ENCODE measurements at regions not wholly inside any gene's neighbourhood (a gene's known extent, or its start where the extent isn't known, plus 50 kb on each side); places are given as distances from the start of the nearest gene placed in this dataset.

DNA sequence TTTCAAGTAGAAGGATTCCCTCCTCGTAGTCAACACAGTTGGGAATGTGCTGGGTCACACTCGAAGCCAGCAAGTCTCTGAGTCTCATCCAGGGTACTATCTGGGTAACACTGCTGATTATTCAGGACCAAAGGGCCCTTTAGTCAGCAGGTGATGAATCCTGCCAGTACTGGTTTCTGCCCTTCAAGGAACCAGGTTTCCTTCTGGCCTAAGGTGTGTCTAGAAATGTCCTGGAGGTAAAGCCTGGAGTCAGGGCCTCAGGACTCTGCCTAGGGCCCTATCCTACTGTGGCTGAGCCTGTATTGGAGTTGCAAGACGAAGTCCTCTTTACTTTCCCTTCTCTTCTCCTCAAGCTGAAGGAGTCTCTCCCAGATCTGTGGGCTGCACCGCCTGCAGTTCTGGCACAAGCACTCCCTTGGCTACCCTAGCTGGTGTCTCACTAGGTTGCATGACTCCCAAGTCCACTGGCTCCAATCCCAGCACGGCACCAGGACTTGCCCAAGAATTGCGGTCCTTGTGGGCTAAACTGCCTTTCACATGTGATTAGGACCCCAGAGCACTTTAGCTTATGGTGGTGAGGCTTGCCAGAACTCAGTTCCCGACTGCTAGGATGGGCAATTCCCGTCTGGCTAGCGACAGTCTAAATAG, 193.7 kb upstream of the PDE3A start:
- Histone ChIP-seq H4K20me1 (ENCODE audit: insufficient read depth, low read length, poor library complexity, severe bottlenecking) (no peaks in the 10 kb centered on the region), H3K9me2 (replicated peaks; ENCODE audit: low read depth, low read length) (no peaks in the 10 kb centered on the region), H3F3A (ENCODE audit: low read depth) (no peaks in the 10 kb centered on the region), H3K4me3 (ENCODE audit: low read length, poor library complexity, severe bottlenecking) (no peak overlapping the region), H3K9me3 (ENCODE audit: insufficient read depth, low read depth, low read length) (no peaks in the 10 kb centered on the region), H3K4me2 (ENCODE audit: low read depth, low read length, poor library complexity, severe bottlenecking) (no peak overlapping the region), H3K9ac (ENCODE audit: low read depth, low read length, poor library complexity, severe bottlenecking) (no peak overlapping the region), H3K79me2 (ENCODE audit: insufficient read depth, low read length) (no peaks in the 10 kb centered on the region), H2AFZ (ENCODE audit: low read length) (no peak overlapping the region), H3K4me1 (ENCODE audit: insufficient read depth, low read length, poor library complexity, severe bottlenecking) (no peaks in the 10 kb centered on the region), H3K27me3 (ENCODE audit: insufficient read depth, low read length, poor library complexity, severe bottlenecking) (no peaks in the 10 kb centered on the region), H3K36me3 (ENCODE audit: insufficient read depth, low read length) (no peaks in the 10 kb centered on the region)
- TF ChIP-seq, protein P1, sequence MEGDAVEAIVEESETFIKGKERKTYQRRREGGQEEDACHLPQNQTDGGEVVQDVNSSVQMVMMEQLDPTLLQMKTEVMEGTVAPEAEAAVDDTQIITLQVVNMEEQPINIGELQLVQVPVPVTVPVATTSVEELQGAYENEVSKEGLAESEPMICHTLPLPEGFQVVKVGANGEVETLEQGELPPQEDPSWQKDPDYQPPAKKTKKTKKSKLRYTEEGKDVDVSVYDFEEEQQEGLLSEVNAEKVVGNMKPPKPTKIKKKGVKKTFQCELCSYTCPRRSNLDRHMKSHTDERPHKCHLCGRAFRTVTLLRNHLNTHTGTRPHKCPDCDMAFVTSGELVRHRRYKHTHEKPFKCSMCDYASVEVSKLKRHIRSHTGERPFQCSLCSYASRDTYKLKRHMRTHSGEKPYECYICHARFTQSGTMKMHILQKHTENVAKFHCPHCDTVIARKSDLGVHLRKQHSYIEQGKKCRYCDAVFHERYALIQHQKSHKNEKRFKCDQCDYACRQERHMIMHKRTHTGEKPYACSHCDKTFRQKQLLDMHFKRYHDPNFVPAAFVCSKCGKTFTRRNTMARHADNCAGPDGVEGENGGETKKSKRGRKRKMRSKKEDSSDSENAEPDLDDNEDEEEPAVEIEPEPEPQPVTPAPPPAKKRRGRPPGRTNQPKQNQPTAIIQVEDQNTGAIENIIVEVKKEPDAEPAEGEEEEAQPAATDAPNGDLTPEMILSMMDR (conservative IDR thresholded peaks at IDR 0.05; ENCODE audit: low read length), result no peak
- no peak for TF ChIP-seq EZH2phosphoT487 (IDR thresholded peaks at IDR 0.05; ENCODE audit: borderline replicate concordance)

DNA sequence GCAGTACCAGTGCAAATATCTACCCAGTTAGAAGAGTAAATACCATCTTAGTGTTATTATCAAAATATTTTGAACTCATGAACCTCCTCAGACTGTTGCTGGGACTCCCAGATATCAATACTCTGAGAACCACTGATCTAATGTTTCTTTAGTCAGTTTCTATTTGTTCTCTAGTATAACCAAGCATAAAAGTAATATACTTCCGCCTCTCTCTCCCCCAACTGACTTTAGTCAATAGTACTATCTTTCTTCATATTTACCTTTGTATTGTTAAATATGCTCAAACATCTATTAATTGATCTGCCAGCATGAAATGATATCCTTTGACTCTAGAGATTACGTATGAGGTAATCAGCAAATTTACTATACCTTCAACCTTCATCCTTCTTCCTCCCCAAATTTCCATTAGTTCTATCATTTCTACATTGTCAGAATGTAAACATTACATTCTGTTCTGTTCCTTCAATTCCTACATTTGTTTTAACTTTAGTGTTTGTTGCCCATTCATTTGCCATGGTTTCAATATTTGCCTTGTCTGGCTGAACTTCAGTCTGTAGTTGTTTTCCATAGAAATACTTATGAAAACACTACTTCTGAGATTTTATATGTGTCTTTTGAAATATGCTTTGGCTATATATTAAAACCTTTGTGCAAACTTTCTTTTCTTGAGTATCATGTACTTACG, 192.5 kb upstream of the PDE3A start:
- Histone ChIP-seq H3K4me3 (ENCODE audit: low read length, poor library complexity, severe bottlenecking) (no peak overlapping the region), H3K9ac (ENCODE audit: low read depth, low read length, poor library complexity, severe bottlenecking) (no peak overlapping the region), H3K4me1 (ENCODE audit: insufficient read depth, low read length, poor library complexity, severe bottlenecking) (no peaks in the 10 kb centered on the region), H2AFZ (ENCODE audit: low read length) (no peak overlapping the region), H3K4me2 (ENCODE audit: low read depth, low read length, poor library complexity, severe bottlenecking) (no peak overlapping the region), H3K9me3 (ENCODE audit: insufficient read depth, low read depth, low read length) (no peaks in the 10 kb centered on the region), H4K20me1 (ENCODE audit: insufficient read depth, low read length, poor library complexity, severe bottlenecking) (no peaks in the 10 kb centered on the region), H3K27me3 (ENCODE audit: insufficient read depth, low read length, poor library complexity, severe bottlenecking) (no peaks in the 10 kb centered on the region), H3K36me3 (ENCODE audit: insufficient read depth, low read length) (no peaks in the 10 kb centered on the region), H3F3A (ENCODE audit: low read depth) (no peaks in the 10 kb centered on the region), H3K9me2 (replicated peaks; ENCODE audit: low read depth, low read length) (no peaks in the 10 kb centered on the region), H3K79me2 (ENCODE audit: insufficient read depth, low read length) (no peaks in the 10 kb centered on the region)
- TF ChIP-seq, protein P1 (conservative IDR thresholded peaks at IDR 0.05; ENCODE audit: low read length), result no peak
- TF ChIP-seq EZH2phosphoT487 (IDR thresholded peaks at IDR 0.05; ENCODE audit: borderline replicate concordance), result no peak

DNA sequence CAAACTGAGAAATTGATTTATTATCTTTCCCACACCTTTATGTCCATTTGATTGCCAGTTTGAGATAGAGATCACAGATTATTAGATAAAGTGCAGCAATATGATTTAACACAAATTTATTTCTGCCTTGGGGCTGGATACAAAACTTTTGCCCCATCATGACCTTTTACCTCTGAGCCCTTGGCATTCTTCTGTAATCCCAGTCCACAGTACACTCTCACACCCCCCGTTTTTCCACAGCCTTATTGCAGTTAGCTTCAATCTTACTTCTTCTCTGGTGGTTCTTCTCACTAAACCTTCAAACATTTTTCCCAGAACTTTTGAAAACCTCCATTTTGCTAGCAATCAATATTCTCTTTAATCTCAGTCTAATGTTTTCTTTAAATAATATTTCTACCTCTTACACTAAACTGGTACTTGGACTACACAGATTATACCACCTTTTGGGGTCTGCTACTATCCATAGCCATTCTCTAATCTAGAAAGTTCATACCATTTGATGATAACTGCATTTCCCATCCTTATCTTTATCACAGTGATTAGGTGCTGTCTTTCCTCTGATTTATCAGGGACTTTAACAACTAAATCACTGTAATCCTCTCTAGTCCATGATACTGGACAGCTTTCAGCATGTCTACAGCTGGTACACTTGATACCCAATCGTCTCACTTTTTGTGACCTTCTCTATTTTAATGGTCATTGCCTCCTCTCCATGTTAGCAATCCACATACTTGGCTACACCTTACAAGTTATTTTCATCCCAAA, 186.7 kb upstream of the PDE3A start:
- H3K9ac ChIP-seq (ENCODE audit: low read depth, low read length, poor library complexity, severe bottlenecking), result no peak overlapping the region
- TF ChIP-seq, protein P1 (conservative IDR thresholded peaks at IDR 0.05; ENCODE audit: low read length), result no peak
- no peak for TF ChIP-seq EZH2phosphoT487 (IDR thresholded peaks at IDR 0.05; ENCODE audit: borderline replicate concordance)

More for the DNA sequence above, 186.7 kb upstream of the PDE3A start:
- H3K4me1 ChIP-seq (ENCODE audit: insufficient read depth, low read length, poor library complexity, severe bottlenecking), result no peaks in the 10 kb centered on the region
- H3K27me3 ChIP-seq (ENCODE audit: insufficient read depth, low read length, poor library complexity, severe bottlenecking), result no peaks in the 10 kb centered on the region
- no peaks in the 10 kb centered on the region for H3F3A ChIP-seq (ENCODE audit: low read depth)
- H2AFZ ChIP-seq (ENCODE audit: low read length), result no peak overlapping the region
- no peaks in the 10 kb centered on the region for H4K20me1 ChIP-seq (ENCODE audit: insufficient read depth, low read length, poor library complexity, severe bottlenecking)
- H3K9me2 ChIP-seq (replicated peaks; ENCODE audit: low read depth, low read length), result no peaks in the 10 kb centered on the region
- no peaks in the 10 kb centered on the region for H3K79me2 ChIP-seq (ENCODE audit: insufficient read depth, low read length)
- no peak overlapping the region for H3K4me2 ChIP-seq (ENCODE audit: low read depth, low read length, poor library complexity, severe bottlenecking)
- H3K9me3 ChIP-seq (ENCODE audit: insufficient read depth, low read depth, low read length), result no peaks in the 10 kb centered on the region
- H3K4me3 ChIP-seq (ENCODE audit: low read length, poor library complexity, severe bottlenecking), result no peak overlapping the region
- no peaks in the 10 kb centered on the region for H3K36me3 ChIP-seq (ENCODE audit: insufficient read depth, low read length)
